ENCODE measurements at regions not wholly inside any gene's neighbourhood (a gene's known extent, or its start where the extent isn't known, plus 50 kb on each side); places are given as distances from the start of the nearest gene placed in this dataset.
"Not testable (repeated sequence)": the region's sequence is repeated elsewhere in the genome, so short reads cannot be mapped to it uniquely, and the experiment has no call there.

- no peak overlapping the region for H3K4me3 ChIP-seq (ENCODE audit: low read length in 2 of 2)
- no peaks in the 10 kb centered on the region for H3K9me3 ChIP-seq (ENCODE audit: control insufficient read depth in 2 of 2, low read length in 2 of 2)
- no peak overlapping the region for H3K9ac ChIP-seq (ENCODE audit: low read length in 2 of 2)
- H3K4me1 ChIP-seq (ENCODE audit: control insufficient read depth, insufficient read depth, low read length): no peaks in the 10 kb centered on the region
- H3K27me3 ChIP-seq (ENCODE audit: control insufficient read depth in 1 of 2, insufficient read depth in 2 of 2, low read length in 2 of 2): peaks cover 5 to 7% of the 10 kb centered on the region in 2 donors
- no peak overlapping the region for H3K27ac ChIP-seq (ENCODE audit: low read length)
- H3K36me3 ChIP-seq (ENCODE audit: control insufficient read depth in 2 of 2, insufficient read depth in 2 of 2, low read length in 2 of 2): no peaks in the 10 kb centered on the region
Measured at GRCh38 chr12:107178776-107179175, 85.4 kb upstream of the CRY1 start.

- H3K27me3 ChIP-seq (ENCODE audit: control insufficient read depth in 1 of 2, insufficient read depth in 2 of 2, low read length in 2 of 2): peaks cover 3% of the 10 kb centered on the region in 2 donors
- no peaks in the 10 kb centered on the region for H3K9me3 ChIP-seq (ENCODE audit: control insufficient read depth in 2 of 2, low read length in 2 of 2)
- no peak overlapping the region for H3K27ac ChIP-seq (ENCODE audit: low read length)
- no peaks in the 10 kb centered on the region for H3K36me3 ChIP-seq (ENCODE audit: control insufficient read depth in 2 of 2, insufficient read depth in 2 of 2, low read length in 2 of 2)
- no peak overlapping the region for H3K4me3 ChIP-seq (ENCODE audit: low read length in 2 of 2)
- H3K9ac ChIP-seq (ENCODE audit: low read length in 2 of 2): no peak overlapping the region
- no peaks in the 10 kb centered on the region for H3K4me1 ChIP-seq (ENCODE audit: control insufficient read depth, insufficient read depth, low read length)
Measured at GRCh38 chr12:107179871-107180270, 86.5 kb upstream of the CRY1 start.

- H3K9ac ChIP-seq (ENCODE audit: low read length in 2 of 2): no peak overlapping the region
Measured at GRCh38 chr12:107180272-107180671, 86.9 kb upstream of the CRY1 start.

GRCh38 chr12:107184359-107184930 is 91.1 kb upstream of the CRY1 start:
- no peak overlapping the region for H3K4me3 ChIP-seq (ENCODE audit: low read length in 2 of 2)
- peaks cover 2 to 5% of the 10 kb centered on the region in 2 donors for H3K27me3 ChIP-seq (ENCODE audit: control insufficient read depth in 1 of 2, insufficient read depth in 2 of 2, low read length in 2 of 2)
- H3K9ac ChIP-seq (ENCODE audit: low read length in 2 of 2): no peak overlapping the region
- no peaks in the 10 kb centered on the region for H3K4me1 ChIP-seq (ENCODE audit: control insufficient read depth, insufficient read depth, low read length)
- no peak overlapping the region for H3K27ac ChIP-seq (ENCODE audit: low read length)
- no peaks in the 10 kb centered on the region for H3K36me3 ChIP-seq (ENCODE audit: control insufficient read depth in 2 of 2, insufficient read depth in 2 of 2, low read length in 2 of 2)
- H3K9me3 ChIP-seq (ENCODE audit: control insufficient read depth in 2 of 2, low read length in 2 of 2): peaks cover 0 to 4% of the 10 kb centered on the region in 2 donors

More at GRCh38 chr12:107180272-107180671, 86.9 kb upstream of the CRY1 start:
- Histone ChIP-seq H3K27me3 (ENCODE audit: control insufficient read depth in 1 of 2, insufficient read depth in 2 of 2, low read length in 2 of 2) (peaks cover 3% of the 10 kb centered on the region in 2 donors), H3K4me3 (ENCODE audit: low read length in 2 of 2) (no peak overlapping the region), H3K27ac (ENCODE audit: low read length) (no peak overlapping the region), H3K36me3 (ENCODE audit: control insufficient read depth in 2 of 2, insufficient read depth in 2 of 2, low read length in 2 of 2) (no peaks in the 10 kb centered on the region), H3K4me1 (ENCODE audit: control insufficient read depth, insufficient read depth, low read length) (no peaks in the 10 kb centered on the region), H3K9me3 (ENCODE audit: control insufficient read depth in 2 of 2, low read length in 2 of 2) (no peaks in the 10 kb centered on the region)

GRCh38 chr12:107196681-107197080 is 103.3 kb upstream of the CRY1 start:
- Histone ChIP-seq H3K27me3 (ENCODE audit: control insufficient read depth in 1 of 2, insufficient read depth in 2 of 2, low read length in 2 of 2) (no peaks in the 10 kb centered on the region), H3K4me3 (ENCODE audit: low read length in 2 of 2) (no peak overlapping the region), H3K9ac (ENCODE audit: low read length in 2 of 2) (no peak overlapping the region), H3K27ac (ENCODE audit: low read length) (no peak overlapping the region), H3K36me3 (ENCODE audit: control insufficient read depth in 2 of 2, insufficient read depth in 2 of 2, low read length in 2 of 2) (no peaks in the 10 kb centered on the region), H3K4me1 (ENCODE audit: control insufficient read depth, insufficient read depth, low read length) (no peaks in the 10 kb centered on the region), H3K9me3 (ENCODE audit: control insufficient read depth in 2 of 2, low read length in 2 of 2) (peaks cover 0 to 6% of the 10 kb centered on the region in 2 donors)

GRCh38 chr12:107200394-107200793 is 107.0 kb upstream of the CRY1 start:
- Histone ChIP-seq H3K4me3 (ENCODE audit: low read length in 2 of 2) (no peak overlapping the region), H3K4me1 (ENCODE audit: control insufficient read depth, insufficient read depth, low read length) (no peaks in the 10 kb centered on the region), H3K27me3 (ENCODE audit: control insufficient read depth in 1 of 2, insufficient read depth in 2 of 2, low read length in 2 of 2) (no peaks in the 10 kb centered on the region), H3K9me3 (ENCODE audit: control insufficient read depth in 2 of 2, low read length in 2 of 2) (no peaks in the 10 kb centered on the region), H3K9ac (ENCODE audit: low read length in 2 of 2) (no peak overlapping the region), H3K27ac (ENCODE audit: low read length) (no peak overlapping the region), H3K36me3 (ENCODE audit: control insufficient read depth in 2 of 2, insufficient read depth in 2 of 2, low read length in 2 of 2) (no peaks in the 10 kb centered on the region)

- Histone ChIP-seq H3K27ac (ENCODE audit: low read length) (no peak overlapping the region), H3K9me3 (ENCODE audit: control insufficient read depth in 2 of 2, low read length in 2 of 2) (no peaks in the 10 kb centered on the region), H3K4me3 (ENCODE audit: low read length in 2 of 2) (no peak overlapping the region), H3K9ac (ENCODE audit: low read length in 2 of 2) (no peak overlapping the region), H3K4me1 (ENCODE audit: control insufficient read depth, insufficient read depth, low read length) (no peaks in the 10 kb centered on the region), H3K36me3 (ENCODE audit: control insufficient read depth in 2 of 2, insufficient read depth in 2 of 2, low read length in 2 of 2) (no peaks in the 10 kb centered on the region), H3K27me3 (ENCODE audit: control insufficient read depth in 1 of 2, insufficient read depth in 2 of 2, low read length in 2 of 2) (no peaks in the 10 kb centered on the region)
Measured at GRCh38 chr12:107207931-107208525, 114.7 kb upstream of the CRY1 start.

GRCh38 chr12:107209700-107210099 is 116.4 kb upstream of the CRY1 start:
- H3K27me3 ChIP-seq (ENCODE audit: control insufficient read depth in 1 of 2, insufficient read depth in 2 of 2, low read length in 2 of 2); H3K4me3 ChIP-seq (ENCODE audit: low read length in 2 of 2); H3K9ac ChIP-seq (ENCODE audit: low read length in 2 of 2); H3K4me1 ChIP-seq (ENCODE audit: control insufficient read depth, insufficient read depth, low read length); H3K36me3 ChIP-seq (ENCODE audit: control insufficient read depth in 2 of 2, insufficient read depth in 2 of 2, low read length in 2 of 2); H3K27ac ChIP-seq (ENCODE audit: low read length); H3K9me3 ChIP-seq (ENCODE audit: control insufficient read depth in 2 of 2, low read length in 2 of 2): not testable (repeated sequence)

GRCh38 chr12:107214373-107214773 is 121.0 kb upstream of the CRY1 start:
- not testable (repeated sequence) for H3K4me3 ChIP-seq (ENCODE audit: low read length in 2 of 2); H3K9me3 ChIP-seq (ENCODE audit: control insufficient read depth in 2 of 2, low read length in 2 of 2); H3K27me3 ChIP-seq (ENCODE audit: control insufficient read depth in 1 of 2, insufficient read depth in 2 of 2, low read length in 2 of 2); H3K36me3 ChIP-seq (ENCODE audit: control insufficient read depth in 2 of 2, insufficient read depth in 2 of 2, low read length in 2 of 2); H3K4me1 ChIP-seq (ENCODE audit: control insufficient read depth, insufficient read depth, low read length); H3K27ac ChIP-seq (ENCODE audit: low read length); H3K9ac ChIP-seq (ENCODE audit: low read length in 2 of 2)

- not testable (repeated sequence) for H3K4me1 ChIP-seq (ENCODE audit: control insufficient read depth, insufficient read depth, low read length); H3K9me3 ChIP-seq (ENCODE audit: control insufficient read depth in 2 of 2, low read length in 2 of 2); H3K27me3 ChIP-seq (ENCODE audit: control insufficient read depth in 1 of 2, insufficient read depth in 2 of 2, low read length in 2 of 2); H3K27ac ChIP-seq (ENCODE audit: low read length); H3K36me3 ChIP-seq (ENCODE audit: control insufficient read depth in 2 of 2, insufficient read depth in 2 of 2, low read length in 2 of 2); H3K9ac ChIP-seq (ENCODE audit: low read length in 2 of 2); H3K4me3 ChIP-seq (ENCODE audit: low read length in 2 of 2)
Measured at GRCh38 chr12:107216411-107216810, 123.1 kb upstream of the CRY1 start.

- Histone ChIP-seq H3K4me3 (ENCODE audit: low read length in 2 of 2) (no peak overlapping the region), H3K36me3 (ENCODE audit: control insufficient read depth in 2 of 2, insufficient read depth in 2 of 2, low read length in 2 of 2) (no peaks in the 10 kb centered on the region), H3K27me3 (ENCODE audit: control insufficient read depth in 1 of 2, insufficient read depth in 2 of 2, low read length in 2 of 2) (peaks cover 0 to 3% of the 10 kb centered on the region in 2 donors), H3K9me3 (ENCODE audit: control insufficient read depth in 2 of 2, low read length in 2 of 2) (no peaks in the 10 kb centered on the region), H3K4me1 (ENCODE audit: control insufficient read depth, insufficient read depth, low read length) (no peaks in the 10 kb centered on the region), H3K9ac (ENCODE audit: low read length in 2 of 2) (no peak overlapping the region), H3K27ac (ENCODE audit: low read length) (no peak overlapping the region)
Measured at GRCh38 chr12:107219301-107219700, 126.0 kb upstream of the CRY1 start.
